GM19239 (cell line): ENCODE measurements at regions not wholly inside any gene's neighbourhood (a gene's known extent, or its start where the extent isn't known, plus 50 kb on each side); places are given as distances from the start of the nearest gene placed in this dataset.
"Not testable (repeated sequence)": the region's sequence is repeated elsewhere in the genome, so short reads cannot be mapped to it uniquely, and the experiment has no call there.

Source experiments
- DNase-seq: peaks from one replicate; pipeline ENCODE4 v3.0.0; 2011; ENCODE audit warnings: low spot score; ENCODE audit not compliant: insufficient read length
- FAIRE-seq: peaks from 2 replicates; lab custom pipeline; 2011; peaks lifted over from hg19 to GRCh38; lab: Jason Lieb, UNC

- FAIRE-seq (no peak), DNase-seq (no peak)
These were observed 424.1 kb upstream of the KCNMB2 start for GRCh38 chr3:178112134-178112533.

GRCh38 chr3:178112552-178112951 is 423.7 kb upstream of the KCNMB2 start:
- DNase-seq, FAIRE-seq: not testable (repeated sequence)

- DNase-seq (no peak), FAIRE-seq (no peak)
These were observed 418.6 kb upstream of the KCNMB2 start for GRCh38 chr3:178117641-178118040.

GRCh38 chr3:178119608-178120295 is 416.5 kb upstream of the KCNMB2 start:
- not testable (repeated sequence) for FAIRE-seq, DNase-seq

- no peak for FAIRE-seq
- DNase-seq, result no peak
These were observed 415.9 kb upstream of the KCNMB2 start for GRCh38 chr3:178120367-178120766.

GRCh38 chr3:178126686-178127085 is 409.6 kb upstream of the KCNMB2 start:
- DNase-seq (no peak), FAIRE-seq (no peak)

- FAIRE-seq, result no peak
- no peak for DNase-seq
These were observed 409.0 kb upstream of the KCNMB2 start for GRCh38 chr3:178127221-178127620.

- no peak for FAIRE-seq
These were observed 407.1 kb upstream of the KCNMB2 start for GRCh38 chr3:178129109-178129508.

GRCh38 chr3:178131801-178132200 is 404.4 kb upstream of the KCNMB2 start:
- no peak for DNase-seq
- FAIRE-seq, result no peak

More at GRCh38 chr3:178129109-178129508, 407.1 kb upstream of the KCNMB2 start:
- no peak for DNase-seq

- FAIRE-seq, result no peak
These were observed 399.0 kb upstream of the KCNMB2 start for GRCh38 chr3:178137206-178137605.

GRCh38 chr3:178137831-178138230 is 398.4 kb upstream of the KCNMB2 start:
- FAIRE-seq, result no peak
- DNase-seq, result no peak

More at GRCh38 chr3:178137206-178137605, 399.0 kb upstream of the KCNMB2 start:
- DNase-seq, result no peak

GRCh38 chr3:178139116-178139515 is 397.1 kb upstream of the KCNMB2 start:
- FAIRE-seq, result no peak

GRCh38 chr3:178140531-178141304 is 395.5 kb upstream of the KCNMB2 start:
- DNase-seq, result no peak
- FAIRE-seq, result no peak

More at GRCh38 chr3:178139116-178139515, 397.1 kb upstream of the KCNMB2 start:
- DNase-seq, result no peak

- not testable (repeated sequence) for FAIRE-seq, DNase-seq
These were observed 394.9 kb upstream of the KCNMB2 start for GRCh38 chr3:178141305-178141684.

GRCh38 chr3:178146406-178146831 is 389.8 kb upstream of the KCNMB2 start:
- DNase-seq (no peak), FAIRE-seq (no peak)

GRCh38 chr3:178147001-178147400 is 389.2 kb upstream of the KCNMB2 start:
- DNase-seq, result no peak
- no peak for FAIRE-seq

GRCh38 chr3:178152031-178152806 is 384.0 kb upstream of the KCNMB2 start:
- no peak for FAIRE-seq
- no peak for DNase-seq

- DNase-seq, result no peak
- FAIRE-seq, result no peak
These were observed 383.2 kb upstream of the KCNMB2 start for GRCh38 chr3:178152988-178153387.

GRCh38 chr3:178155521-178155920 is 380.7 kb upstream of the KCNMB2 start:
- FAIRE-seq, result no peak
- no peak for DNase-seq

- FAIRE-seq (no peak), DNase-seq (no peak)
These were observed 379.9 kb upstream of the KCNMB2 start for GRCh38 chr3:178156301-178156700.
